SW480 (cell line): ENCODE measurements at regions not wholly inside any gene's neighbourhood (a gene's known extent, or its start where the extent isn't known, plus 50 kb on each side); places are given as distances from the start of the nearest gene placed in this dataset.
"Not testable (repeated sequence)": the region's sequence is repeated elsewhere in the genome, so short reads cannot be mapped to it uniquely, and the experiment has no call there.

Experiments used
- DNase-seq: peaks from one replicate; pipeline ENCODE4 v3.0.0-alpha.2; 2016; ENCODE audit warnings: low spot score

DNA sequence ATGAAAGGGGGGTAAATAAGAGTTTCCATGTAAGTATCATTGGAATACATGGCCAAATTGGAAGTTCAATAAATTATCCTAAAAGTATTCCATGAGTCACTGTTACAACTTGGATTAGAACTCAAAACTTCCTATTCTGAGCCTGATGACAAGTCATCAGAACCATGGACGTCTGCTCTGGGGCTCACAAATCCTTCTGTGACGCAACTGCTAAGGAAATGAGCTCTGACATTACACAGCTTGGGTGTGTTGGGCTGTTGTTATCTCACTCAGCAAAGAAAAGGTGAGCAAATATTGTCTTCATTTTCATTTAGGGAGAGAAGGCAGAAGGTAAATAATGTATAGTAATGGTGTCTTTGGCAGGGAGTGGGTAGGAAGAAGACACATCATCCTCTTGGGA is 214.8 kb upstream of the ADO start:
- no peak for DNase-seq

GRCh38 chr10:62590306-62590705 is 214.2 kb upstream of the ADO start:
- DNase-seq: no peak

- DNase-seq: peak; percentile 41
These were observed 210.4 kb upstream of the ADO start for GRCh38 chr10:62594093-62594520.

DNA sequence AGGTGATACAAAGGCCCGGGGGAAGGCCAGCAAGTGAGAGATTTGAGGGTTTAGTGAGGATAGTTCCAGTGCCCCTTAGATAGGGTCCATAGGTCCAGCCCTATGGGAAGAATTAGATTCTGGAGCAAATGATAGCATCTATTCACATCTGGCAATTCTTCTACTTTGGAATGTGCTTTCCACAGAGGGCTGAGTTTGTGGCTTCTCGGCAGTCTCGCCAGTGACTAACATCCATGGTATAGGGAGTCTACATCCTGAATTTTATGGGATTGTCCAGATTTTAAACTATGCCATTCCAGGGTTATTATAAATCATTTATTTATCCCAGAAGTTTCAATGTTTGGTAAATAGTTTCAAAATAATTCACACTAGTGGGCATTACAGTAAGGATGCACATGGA is 207.3 kb upstream of the ADO start:
- no peak for DNase-seq

- no peak for DNase-seq
These were observed 205.4 kb upstream of the ADO start for GRCh38 chr10:62599161-62599560.

GRCh38 chr10:62606551-62606950 is 198.0 kb upstream of the ADO start:
- not testable (repeated sequence) for DNase-seq

DNA sequence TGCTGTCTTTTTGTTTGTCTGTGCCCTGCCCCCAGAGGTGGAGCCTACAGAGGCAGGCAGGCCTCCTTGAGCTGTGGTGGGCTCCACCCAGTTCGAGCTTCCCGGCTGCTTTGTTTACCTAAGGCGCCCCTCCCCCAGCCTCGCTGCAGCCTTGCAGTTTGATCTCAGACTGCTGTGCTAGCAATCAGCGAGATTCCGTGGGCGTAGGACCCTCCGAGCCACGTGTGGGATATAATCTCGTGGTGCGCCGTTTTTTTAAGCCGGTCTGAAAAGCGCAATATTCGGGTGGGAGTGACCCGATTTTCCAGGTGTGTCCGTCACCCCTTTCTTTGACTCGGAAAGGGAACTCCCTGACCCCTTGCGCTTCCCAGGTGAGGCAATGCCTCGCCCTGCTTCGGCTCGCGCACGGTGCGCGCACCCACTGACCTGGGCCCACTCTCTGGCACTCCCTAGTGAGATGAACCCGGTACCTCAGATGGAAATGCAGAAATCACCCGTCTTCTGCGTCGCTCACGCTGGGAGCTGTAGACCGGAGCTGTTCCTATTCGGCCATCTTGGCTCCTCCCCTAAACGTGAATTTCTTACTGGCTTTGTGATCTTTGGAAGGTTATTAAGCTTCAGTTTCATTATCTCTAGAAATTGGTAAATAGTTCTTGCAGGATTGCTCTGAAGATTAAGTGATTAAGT is 196.2 kb upstream of the ADO start:
- DNase-seq: not testable (repeated sequence)

GRCh38 chr10:62610649-62611229 is 193.8 kb upstream of the ADO start:
- peak; percentile 60 for DNase-seq

GRCh38 chr10:62613424-62613823 is 191.1 kb upstream of the ADO start:
- no peak for DNase-seq

DNA sequence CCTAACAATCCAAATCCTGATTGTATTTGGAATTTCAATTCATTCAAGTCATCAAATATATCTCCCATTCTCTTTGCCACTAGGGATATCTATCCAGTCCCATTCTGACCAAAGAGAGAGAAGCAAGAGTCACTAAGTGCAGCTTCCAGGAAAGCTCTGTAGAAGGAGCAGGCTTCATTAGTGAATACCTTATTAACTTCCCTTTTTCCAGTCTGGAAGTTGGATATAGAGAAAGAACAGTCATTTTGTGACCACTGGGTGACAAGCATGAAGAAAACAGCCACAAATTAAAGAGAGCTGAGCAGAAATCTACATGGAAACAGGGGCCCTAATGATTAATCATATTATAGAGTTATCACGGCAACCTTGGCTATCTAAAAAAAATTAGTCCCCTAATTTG is 190.7 kb upstream of the ADO start:
- DNase-seq: no peak

GRCh38 chr10:62614389-62615157 is 189.9 kb upstream of the ADO start:
- DNase-seq: peak; percentile 2

- no peak for DNase-seq
These were observed 187.5 kb upstream of the ADO start for GRCh38 chr10:62616885-62617590.

GRCh38 chr10:62617652-62618051 is 186.9 kb upstream of the ADO start:
- no peak for DNase-seq

DNA sequence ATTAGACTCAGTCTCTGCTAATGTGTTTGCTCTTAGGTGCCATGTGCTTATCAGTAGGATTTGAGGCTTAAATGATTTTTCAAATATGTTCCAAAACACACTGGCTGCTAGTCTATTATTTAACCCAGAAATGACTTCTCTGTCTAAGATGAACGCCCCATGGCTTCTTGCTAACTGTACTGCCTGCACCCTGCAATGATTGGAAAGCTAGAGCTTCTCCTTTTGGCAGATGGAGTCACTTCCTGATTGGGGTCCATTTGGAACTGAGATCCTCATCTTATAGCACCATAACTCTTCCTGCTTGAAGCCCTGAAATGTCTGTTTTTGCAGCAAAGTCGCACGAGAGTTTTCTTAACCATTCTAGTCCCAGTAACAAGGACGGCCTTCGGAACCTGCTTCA is 186.5 kb upstream of the ADO start:
- DNase-seq: no peak

GRCh38 chr10:62618576-62619412 is 185.7 kb upstream of the ADO start:
- no peak for DNase-seq

- no peak for DNase-seq
These were observed 185.1 kb upstream of the ADO start for GRCh38 chr10:62619413-62619738.

DNA sequence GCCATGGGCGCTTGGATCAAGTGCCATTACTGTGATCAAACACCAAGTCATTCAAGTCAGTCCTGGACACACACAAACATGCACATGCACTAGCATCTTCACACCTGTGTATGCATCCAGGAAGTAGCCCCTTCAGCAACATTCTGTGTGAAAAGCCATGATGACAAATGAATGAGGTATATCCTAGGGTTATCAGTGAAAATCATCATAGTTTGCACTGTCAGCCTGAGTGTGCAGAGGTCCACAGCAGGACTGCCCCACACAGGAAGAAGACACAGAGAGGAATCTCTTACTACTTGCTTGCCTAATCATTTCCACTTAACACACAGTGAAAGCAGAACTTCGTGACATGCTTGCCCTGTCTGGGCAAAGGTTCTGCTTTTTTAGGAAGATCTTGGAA is 184.0 kb upstream of the ADO start:
- no peak for DNase-seq

GRCh38 chr10:62623223-62623622 is 181.3 kb upstream of the ADO start:
- no peak for DNase-seq

GRCh38 chr10:62625484-62625883 is 179.0 kb upstream of the ADO start:
- no peak for DNase-seq

- DNase-seq: no peak
These were observed 178.4 kb upstream of the ADO start for GRCh38 chr10:62626079-62626478.

DNA sequence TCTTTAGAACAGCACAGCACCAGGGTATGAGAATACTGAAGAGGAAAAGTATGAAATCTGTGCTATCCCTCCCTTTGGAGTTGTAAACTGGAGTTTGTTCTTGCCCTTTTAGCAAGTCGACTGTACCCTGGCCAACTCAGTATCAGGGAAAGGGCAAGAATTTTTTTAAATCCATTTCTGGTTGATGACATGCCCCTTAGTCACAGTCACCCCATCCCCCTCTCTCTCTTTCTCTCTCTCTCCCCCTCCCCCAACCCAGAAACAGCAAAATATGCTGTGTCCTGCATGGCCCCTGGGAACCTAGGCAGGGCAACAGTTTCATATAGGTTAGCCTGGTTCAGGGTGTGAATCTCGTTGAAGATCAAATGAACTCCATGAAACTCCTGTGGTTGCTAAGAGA is 177.7 kb upstream of the ADO start:
- no peak for DNase-seq

DNA sequence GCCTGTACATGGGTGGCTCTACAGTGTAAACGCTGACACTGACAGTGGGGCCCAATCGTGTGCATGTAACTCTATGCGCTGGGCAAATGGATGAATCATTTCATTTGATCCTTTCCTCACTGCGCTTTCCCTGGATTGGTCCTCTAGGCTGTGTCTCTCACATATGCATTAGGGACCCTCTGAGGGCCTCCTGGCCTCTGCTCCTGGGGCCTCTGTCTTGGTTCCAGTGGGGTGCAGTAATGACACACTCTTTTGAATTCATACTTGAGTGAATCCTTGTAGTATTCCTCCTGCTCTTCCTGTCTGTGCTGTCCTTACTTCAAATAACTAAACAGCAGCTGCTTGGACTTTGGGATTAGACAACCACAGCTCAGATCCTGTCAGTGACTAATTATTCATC is 176.5 kb upstream of the ADO start:
- DNase-seq: peak; percentile 34
